Heart right ventricle (tissue), 16 donors: ENCODE measurements at regions not wholly inside any gene's neighbourhood (a gene's known extent, or its start where the extent isn't known, plus 50 kb on each side); places are given as distances from the start of the nearest gene placed in this dataset.
A peak's percentile ranks its signal among the peaks of the same experiment; 100 is the strongest.

Experiments
- ATAC-seq, 8 donors: fragments of 200-7000 bp; cut with Tn5 transposase; one replicate each; pipeline ENCODE4 v1.9.1; 2020; ENCODE audit warnings: mild to moderate bottlenecking in 8 of 8, moderate library complexity in 8 of 8, moderate number of reproducible peaks in 1 of 8
- DNase-seq, 2 donors: peaks; one replicate each; pipeline ENCODE4 v3.0.0-alpha.2; 2020
- H3K27ac ChIP-seq, 10 donors: fragments of 200-600 bp; sonication (generic) in 2 of 10; one replicate each; pipeline versions ENCODE4 v1.5.0 to v1.8.0; 2020 to 2022; ENCODE audit warnings: mild to moderate bottlenecking in 3 of 10
- H3K27me3 ChIP-seq, 7 donors: fragments of 200-600 bp; one replicate each; pipeline ENCODE4 v1.8.0; 2021 to 2022; ENCODE audit warnings: mild to moderate bottlenecking in 2 of 7
- H3K36me3 ChIP-seq, 9 donors: fragments of 200-600 bp; sonication (generic) in 1 of 9; one replicate each; pipeline versions ENCODE4 v1.5.0 to v1.8.0; 2020 to 2022; ENCODE audit warnings: mild to moderate bottlenecking in 2 of 9
- H3K4me1 ChIP-seq, 9 donors: fragments of 200-600 bp; sonication (generic) in 1 of 9; one replicate each; pipeline versions ENCODE4 v1.5.0 to v1.8.0; 2020 to 2022; ENCODE audit warnings: mild to moderate bottlenecking in 4 of 9
- H3K4me3 ChIP-seq, 10 donors: fragments of 200-600 bp; sonication (generic) in 2 of 10; one replicate each; pipeline versions ENCODE4 v1.5.0 to v1.8.0; 2020 to 2022; ENCODE audit warnings: mild to moderate bottlenecking in 7 of 10, moderate library complexity in 2 of 10
- H3K9me3 ChIP-seq, 11 donors: fragments of 200-600 bp in 10 of 11; sonication (generic) in 2 of 11; one replicate each; pipeline versions ENCODE4 v1.5.0 to v1.8.0; 2013 to 2022; ENCODE audit warnings: mild to moderate bottlenecking in 2 of 11, control low read depth in 1 of 11, moderate library complexity in 1 of 11
- CTCF ChIP-seq, 9 donors: fragments of 200-600 bp; sonication (generic) in 2 of 9; IDR thresholded peaks; one replicate each; pipeline versions ENCODE4 v1.5.0 to v1.8.0; 2021 to 2022; ENCODE audit warnings: antibody characterized with exemption in 9 of 9, mild to moderate bottlenecking in 5 of 9, moderate library complexity in 1 of 9
- WGBS, 2 donors: extraction: QIAGEN DNeasy Blood & Tissue Kit; methylation state at CpG; one replicate each; pipeline ENCODE4 v1.1.7; 2013; ENCODE audit warnings: inconsistent platforms in 1 of 2; 5-methylcytosine and 5-hydroxymethylcytosine counted together
- intact Hi-C, 10 donors: fragments of 100-400 bp; cut with DNase I; formaldehyde crosslinking; loops; one replicate each; pipeline versions ENCODE4 v1.11.1 to v1.14.2; 2022
- donor health status: Arrhythmogenic right ventricular cardiomyopathy.
- donor health status: ischemic (EF 13 %, LVEDD 7.1; RV severe dilation, severe dysfunction).
- donor health status: healthy with polysubstance abuse.
- donor health status: DM: no; HTN: yes; CAD: no.
- donor health status: DM: no; HTN: no; CAD: no.
- donor health status: ischemic (EF 25% LVEDD 6.9; RV normal size, moderate dysfunction).
- donor health status: ischemic (EF 25% LVEDD 5.7; RV mildly dilated, moderate dysfunction).
- donor health status: healthy.
- donor health status: DM: yes; HTN: yes; CAD: no.
- donor health status: Ischemic cardiomyopathy.
- donor health status: ischemic (EF 35%, LVEDD 5.7; RV mildly dilated, moderate dysfunction).
- donor health status: nonischemic (EF 11% LVEDD 7.7; RV severe dilation, severe dysfunction).
- donor health status: DM: yes; HTN: yes; CAD: no.
- donor health status: PGD.
- donor health status: ischemic (EF 29% LVEDD 5.4; RV normal size, mild dysfunction).
- donor health status: nonischemic (EF 23%, LVEDD 6.1; RV moderate dilation, normal function).

DNA sequence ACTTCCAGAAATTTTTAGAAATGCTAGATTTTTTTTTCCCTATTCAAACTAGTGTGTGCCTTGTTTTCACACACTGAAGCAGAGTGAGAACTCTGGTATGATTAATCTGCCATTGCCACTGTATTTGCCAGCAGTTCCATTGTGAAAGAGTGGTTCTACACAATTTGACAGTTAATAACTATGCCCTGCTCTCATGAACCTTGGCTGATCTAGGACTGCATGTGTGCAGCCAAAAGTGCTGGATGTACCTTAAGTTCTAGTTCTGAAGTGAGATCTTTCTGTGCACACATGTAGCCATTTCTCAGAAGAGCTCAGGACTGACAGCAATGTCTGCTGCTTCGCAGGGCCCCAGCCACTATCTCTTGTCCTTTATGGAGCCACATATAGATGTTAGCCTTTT lies 328.2 kb upstream of the SPRY2 start:
- 91 to 93% methylated on average over 1 of the region's 1 CpG for WGBS, 2 donors
- ATAC-seq (peak in 1 of 8 donors; percentile 75), DNase-seq (no peak)
- peaks cover 0 to 33% (median 16%) of the 10 kb centered on the region in 11 donors for H3K9me3 ChIP-seq
- H3K4me1 ChIP-seq: peaks cover 0 to 14% (median 0%) of the 10 kb centered on the region in 9 donors
- no peaks in the 10 kb centered on the region for H3K27me3 ChIP-seq
- no peaks in the 10 kb centered on the region for H3K36me3 ChIP-seq
- peak overlapping the region in 1 of 10 donors; percentile 8 for H3K27ac ChIP-seq
- intact Hi-C loops: no loop called here
- TF ChIP-seq CTCF (IDR thresholded peaks at IDR 0.05): no peak
- H3K4me3 ChIP-seq: no peak overlapping the region

GRCh38 chr13:80668452-80668851 lies 327.5 kb upstream of the SPRY2 start:
- no peaks in the 10 kb centered on the region for H3K27me3 ChIP-seq
- ATAC-seq (no peak), DNase-seq (no peak)
- H3K9me3 ChIP-seq: peaks cover 0 to 35% (median 16%) of the 10 kb centered on the region in 11 donors
- peaks cover 0 to 14% (median 0%) of the 10 kb centered on the region in 9 donors for H3K4me1 ChIP-seq
- H3K4me3 ChIP-seq: no peak overlapping the region
- H3K36me3 ChIP-seq: no peaks in the 10 kb centered on the region
- no peak for TF ChIP-seq CTCF (IDR thresholded peaks at IDR 0.05)
- intact Hi-C loops: no loop called here
- 79% methylated on average over 2 of the region's 2 CpGs for WGBS, 2 donors
- H3K27ac ChIP-seq: no peak overlapping the region

- Histone ChIP-seq H3K36me3 (no peaks in the 10 kb centered on the region), H3K9me3 (peaks cover 0 to 26% (median 4%) of the 10 kb centered on the region in 11 donors), H3K4me1 (peaks cover 0 to 14% (median 0%) of the 10 kb centered on the region in 9 donors), H3K27ac (peak overlapping the region in 2 of 10 donors; percentile 9 to 14), H3K27me3 (no peaks in the 10 kb centered on the region), H3K4me3 (no peak overlapping the region)
- peak in 4 of 8 donors; percentile 4 to 47 (median 32) for ATAC-seq
- intact Hi-C loops: no loop called here
- DNase-seq: no peak
- no peak for TF ChIP-seq CTCF (IDR thresholded peaks at IDR 0.05)
- WGBS, 2 donors: 61% methylated on average over 1 of the region's 1 CpG
These were observed 326.0 kb upstream of the SPRY2 start for GRCh38 chr13:80666782-80667552.

DNA sequence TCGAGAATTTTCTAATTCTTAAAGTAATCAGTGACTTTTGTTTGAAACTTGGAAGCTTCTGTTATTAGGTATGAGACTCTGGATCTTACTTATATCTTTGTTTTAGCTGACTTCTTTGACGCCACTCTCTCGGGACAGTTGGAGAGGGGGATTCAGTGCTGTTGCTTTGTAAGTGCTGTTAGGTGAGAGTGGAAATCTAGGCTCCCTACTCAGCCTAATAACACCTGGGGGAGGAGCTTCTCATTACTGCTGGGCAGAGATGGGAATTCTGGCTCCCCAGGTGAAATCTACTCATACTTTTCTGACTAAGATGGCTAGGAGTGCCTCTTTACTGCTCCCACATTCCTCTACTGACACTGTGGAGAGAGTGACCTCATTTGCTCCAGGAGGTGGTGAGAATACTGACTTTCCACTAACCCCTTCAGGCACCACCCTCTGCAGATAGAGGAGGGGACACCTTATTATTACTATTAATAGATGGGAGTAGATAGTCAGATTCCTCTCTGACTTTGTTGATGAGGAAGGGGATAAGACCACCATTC lies 324.9 kb upstream of the SPRY2 start:
- peaks cover 0 to 19% (median 0%) of the 10 kb centered on the region in 11 donors for H3K9me3 ChIP-seq
- 83 to 84% methylated on average over 3 of the region's 3 CpGs for WGBS, 2 donors
- H3K36me3 ChIP-seq: no peaks in the 10 kb centered on the region
- peaks cover 0 to 14% (median 0%) of the 10 kb centered on the region in 9 donors for H3K4me1 ChIP-seq
- no peak for ATAC-seq
- DNase-seq: no peak
- peak overlapping the region in 1 of 10 donors; percentile 9 for H3K27ac ChIP-seq
- no peaks in the 10 kb centered on the region for H3K27me3 ChIP-seq
- no peak overlapping the region for H3K4me3 ChIP-seq
- TF ChIP-seq CTCF (IDR thresholded peaks at IDR 0.05): no peak
- intact Hi-C loops: no loop called here
